Esophagus muscularis mucosa (tissue), 4 donors: ENCODE measurements at regions not wholly inside any gene's neighbourhood (a gene's known extent, or its start where the extent isn't known, plus 50 kb on each side); places are given as distances from the start of the nearest gene placed in this dataset.

Experiments used
- CTCF ChIP-seq, 3 experiments: fragments of 200-600 bp in 2 of 3; fragments of 450-650 bp in 1 of 3; sonication (generic) in 2 of 3; IDR thresholded peaks; one replicate each; pipeline ENCODE4 v1.5.1; 2017 to 2019; ENCODE audit warnings: antibody characterized with exemption in 3 of 3, mild to moderate bottlenecking in 2 of 3, moderate library complexity in 1 of 3
- EP300 ChIP-seq: sonication (generic); formaldehyde crosslinking; IDR thresholded peaks from one replicate; pipeline ENCODE4 v1.6.1; 2017; ENCODE audit warnings: antibody characterized with exemption
- POLR2A ChIP-seq: fragments of 450-650 bp; IDR thresholded peaks from one replicate; pipeline ENCODE4 v1.6.1; 2017; ENCODE audit warnings: antibody characterized with exemption, moderate library complexity, mild to moderate bottlenecking, low read depth

GRCh38 chr12:114998118-114998749 lies 314.3 kb upstream of the TBX3 start:
- TF ChIP-seq EP300 (no peak), POLR2A (no peak), CTCF (IDR thresholded peaks at IDR 0.05) (no peak)
